SU-DHL-6 (cell line): ENCODE measurements at regions not wholly inside any gene's neighbourhood (a gene's known extent, or its start where the extent isn't known, plus 50 kb on each side); places are given as distances from the start of the nearest gene placed in this dataset.
"Not testable (repeated sequence)": the region's sequence is repeated elsewhere in the genome, so short reads cannot be mapped to it uniquely, and the experiment has no call there.

Experiments
- CTCF ChIP-seq: fragments of 200-600 bp; sonication (generic); IDR thresholded peaks from one replicate; pipeline ENCODE4 v1.5.1; 2017; ENCODE audit warnings: antibody characterized with exemption, mild to moderate bottlenecking, low read length, moderate library complexity; ENCODE audit not compliant: insufficient read depth, poor library complexity, severe bottlenecking
- EZH2phosphoT487 ChIP-seq: fragments of 200-600 bp; sonication (generic), shearing (Covaris generic); conservative IDR thresholded peaks from 2 replicates; pipeline ENCODE4 v1.6.1; 2018; ENCODE audit warnings: mild to moderate bottlenecking, antibody characterized with exemption, low read length, moderate library complexity, mixed read lengths

DNA sequence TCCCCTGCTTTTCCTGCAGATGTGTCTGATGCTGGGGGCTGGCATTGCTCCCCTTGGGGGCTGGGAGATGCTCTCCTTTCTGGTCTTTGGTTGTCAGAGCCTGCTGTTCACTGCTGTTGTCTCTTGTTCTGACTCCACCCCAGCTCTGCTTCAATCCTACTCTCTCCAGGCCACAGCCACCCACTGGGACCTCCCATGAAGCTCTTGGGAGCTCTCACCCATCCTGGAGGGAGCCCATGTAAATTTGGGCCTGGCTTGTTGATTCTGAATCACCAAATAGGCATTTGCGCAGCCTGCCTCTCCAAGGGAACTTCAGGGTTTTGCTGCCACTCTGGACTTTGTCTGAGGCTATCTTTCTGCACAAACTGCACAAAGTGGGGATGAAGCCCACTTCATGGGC lies 232.9 kb upstream of the PLGLB1 start:
- TF ChIP-seq CTCF, EZH2phosphoT487: not testable (repeated sequence)
